Heart left ventricle (tissue), 13 donors: ENCODE measurements at regions not wholly inside any gene's neighbourhood (a gene's known extent, or its start where the extent isn't known, plus 50 kb on each side); places are given as distances from the start of the nearest gene placed in this dataset.

Experiments
- CTCF ChIP-seq, 12 donors: fragments of 200-600 bp; sonication (generic) in 4 of 12; IDR thresholded peaks; one replicate each; pipeline versions ENCODE4 v1.5.0 to v1.8.0; 2018 to 2022; ENCODE audit warnings: antibody characterized with exemption in 12 of 12, mild to moderate bottlenecking in 5 of 12
- POLR2A ChIP-seq, 2 donors: fragments of 450-650 bp; IDR thresholded peaks; one replicate each; pipeline ENCODE4 v1.6.1; 2017; ENCODE audit warnings: antibody characterized with exemption in 2 of 2, mild to moderate bottlenecking in 2 of 2, moderate library complexity in 2 of 2
- donor health status: ischemic (EF 13 %, LVEDD 7.1; RV severe dilation, severe dysfunction).
- donor health status: DM: no; HTN: yes; CAD: no.
- donor health status: DM: no; HTN: no; CAD: no.
- donor health status: ischemic (EF 25% LVEDD 6.9; RV normal size, moderate dysfunction).
- donor health status: ischemic (EF 25% LVEDD 5.7; RV mildly dilated, moderate dysfunction).
- donor health status: ischemic (EF 35%, LVEDD 5.7; RV mildly dilated, moderate dysfunction).
- donor health status: nonischemic (EF 11% LVEDD 7.7; RV severe dilation, severe dysfunction).
- donor health status: DM: yes; HTN: yes; CAD: no.
- donor health status: PGD.
- donor health status: ischemic (EF 29% LVEDD 5.4; RV normal size, mild dysfunction).
- donor health status: nonischemic (EF 23%, LVEDD 6.1; RV moderate dilation, normal function).

- TF ChIP-seq POLR2A (IDR thresholded peaks at IDR 0.05), result no peak
- no peak for TF ChIP-seq CTCF (IDR thresholded peaks at IDR 0.05)
Measured at GRCh38 chr1:233777566-233777965, 126.9 kb upstream of the SLC35F3 start.
